ENCODE measurements at regions not wholly inside any gene's neighbourhood (a gene's known extent, or its start where the extent isn't known, plus 50 kb on each side); places are given as distances from the start of the nearest gene placed in this dataset.
A peak's percentile ranks its signal among the peaks of the same experiment; 100 is the strongest.

GRCh38 chr10:108003061-108003460 lies 838.6 kb upstream of the SORCS1 start:
- H3K4me3 ChIP-seq = no peak overlapping the region

GRCh38 chr10:108000365-108000764 lies 835.9 kb upstream of the SORCS1 start:
- Histone ChIP-seq H3K27ac (no peak overlapping the region), H3K4me3 (no peak overlapping the region), H3K4me1 (replicated peaks in 1 of 2) (no peaks in the 10 kb centered on the region)
- no peak for ATAC-seq (replicated peaks in 6 of 8)
- in situ Hi-C loops (cut with MboI; ENCODE audit: low pct_unique_long_range_greater_than_20kb in 2 of 9, low sequenced_read_pairs in 9 of 9, unreplicated experiment in 9 of 9) = no loop called here
- 14 to 40% (median 22%) methylated on average over 1 of the region's 1 CpG; no CpG with 5 or more reads in 7 of the 10 experiments for WGBS, 10 experiments

More at GRCh38 chr10:108003061-108003460, 838.6 kb upstream of the SORCS1 start:
- in situ Hi-C loops (cut with MboI; ENCODE audit: low pct_unique_long_range_greater_than_20kb in 2 of 9, low sequenced_read_pairs in 9 of 9, unreplicated experiment in 9 of 9) = no loop called here
- no peak overlapping the region for H3K27ac ChIP-seq
- H3K4me1 ChIP-seq (replicated peaks in 1 of 2) = no peaks in the 10 kb centered on the region
- no peak for ATAC-seq (replicated peaks in 6 of 8)

GRCh38 chr10:107994621-107995270 lies 830.2 kb upstream of the SORCS1 start:
- H3K4me3 ChIP-seq = no peak overlapping the region
- in situ Hi-C loops (cut with MboI; ENCODE audit: low pct_unique_long_range_greater_than_20kb in 2 of 9, low sequenced_read_pairs in 9 of 9, unreplicated experiment in 9 of 9) = no loop called here
- 60 to 100% (median 79%) methylated on average over 1 to 3 of the region's 3 CpGs; no CpG with 5 or more reads in 1 of the 10 experiments for WGBS, 10 experiments

GRCh38 chr10:107986571-107986970 lies 822.1 kb upstream of the SORCS1 start:
- peak in 2 of 8 experiments; percentile 69 to 92 for ATAC-seq (replicated peaks in 6 of 8)
- 4 to 100% (median 56%) methylated on average over 1 to 4 of the region's 4 CpGs; no CpG with 5 or more reads in 1 of the 10 experiments for WGBS, 10 experiments
- no peak overlapping the region for H3K27ac ChIP-seq
- H3K4me3 ChIP-seq = no peak overlapping the region
- in situ Hi-C loops (cut with MboI; ENCODE audit: low pct_unique_long_range_greater_than_20kb in 2 of 9, low sequenced_read_pairs in 9 of 9, unreplicated experiment in 9 of 9) = no loop called here
- H3K4me1 ChIP-seq (replicated peaks in 1 of 2) = no peaks in the 10 kb centered on the region

More at GRCh38 chr10:107994621-107995270, 830.2 kb upstream of the SORCS1 start:
- peak in 2 of 8 experiments; percentile 55 to 70 for ATAC-seq (replicated peaks in 6 of 8)
- Histone ChIP-seq H3K4me1 (replicated peaks in 1 of 2) (peaks cover 0 to 9% of the 10 kb centered on the region in 2 donors), H3K27ac (no peak overlapping the region)

GRCh38 chr10:107984581-107984980 lies 820.1 kb upstream of the SORCS1 start:
- in situ Hi-C loops (cut with MboI; ENCODE audit: low pct_unique_long_range_greater_than_20kb in 2 of 9, low sequenced_read_pairs in 9 of 9, unreplicated experiment in 9 of 9) = no loop called here
- Histone ChIP-seq H3K27ac (no peak overlapping the region), H3K4me3 (no peak overlapping the region), H3K4me1 (replicated peaks in 1 of 2) (no peaks in the 10 kb centered on the region)
- no peak for ATAC-seq (replicated peaks in 6 of 8)
- WGBS, 10 experiments = 8 to 95% (median 83%) methylated on average over 1 to 3 of the region's 3 CpGs; no CpG with 5 or more reads in 1 of the 10 experiments

GRCh38 chr10:107984149-107984548 lies 819.6 kb upstream of the SORCS1 start:
- H3K4me1 ChIP-seq (replicated peaks in 1 of 2) = no peaks in the 10 kb centered on the region
- WGBS, 10 experiments = 0 to 100% (median 79%) methylated on average over 2 of the region's 2 CpGs
- H3K4me3 ChIP-seq = no peak overlapping the region
- ATAC-seq (replicated peaks in 6 of 8) = no peak
- no peak overlapping the region for H3K27ac ChIP-seq
- in situ Hi-C loops (cut with MboI; ENCODE audit: low pct_unique_long_range_greater_than_20kb in 2 of 9, low sequenced_read_pairs in 9 of 9, unreplicated experiment in 9 of 9) = no loop called here

GRCh38 chr10:107978455-107978854 lies 813.9 kb upstream of the SORCS1 start:
- ATAC-seq (replicated peaks in 6 of 8) = no peak
- in situ Hi-C loops (cut with MboI; ENCODE audit: low pct_unique_long_range_greater_than_20kb in 2 of 9, low sequenced_read_pairs in 9 of 9, unreplicated experiment in 9 of 9) = no loop called here
- no peaks in the 10 kb centered on the region for H3K4me1 ChIP-seq (replicated peaks in 1 of 2)
- 64 to 100% (median 92%) methylated on average over 1 to 5 of the region's 5 CpGs; no CpG with 5 or more reads in 1 of the 10 experiments for WGBS, 10 experiments
- no peak overlapping the region for H3K4me3 ChIP-seq
- no peak overlapping the region for H3K27ac ChIP-seq

GRCh38 chr10:107971973-107972372 lies 807.5 kb upstream of the SORCS1 start:
- no peak overlapping the region for H3K27ac ChIP-seq
- WGBS, 10 experiments = 0 to 80% (median 75%) methylated on average over 1 of the region's 1 CpG; no CpG with 5 or more reads in 5 of the 10 experiments
- in situ Hi-C loops (cut with MboI; ENCODE audit: low pct_unique_long_range_greater_than_20kb in 2 of 9, low sequenced_read_pairs in 9 of 9, unreplicated experiment in 9 of 9) = no loop called here
- no peak overlapping the region for H3K4me3 ChIP-seq
- H3K4me1 ChIP-seq (replicated peaks in 1 of 2) = no peaks in the 10 kb centered on the region
- ATAC-seq (replicated peaks in 6 of 8) = peak in 5 of 8 experiments; percentile 54 to 95 (median 90)

GRCh38 chr10:107971411-107971810 lies 806.9 kb upstream of the SORCS1 start:
- Histone ChIP-seq H3K4me1 (replicated peaks in 1 of 2) (no peaks in the 10 kb centered on the region), H3K4me3 (no peak overlapping the region), H3K27ac (no peak overlapping the region)
- in situ Hi-C loops (cut with MboI; ENCODE audit: low pct_unique_long_range_greater_than_20kb in 2 of 9, low sequenced_read_pairs in 9 of 9, unreplicated experiment in 9 of 9) = no loop called here
- 0 to 100% (median 73%) methylated on average over 1 of the region's 1 CpG for WGBS, 10 experiments
- no peak for ATAC-seq (replicated peaks in 6 of 8)

- in situ Hi-C loops (cut with MboI; ENCODE audit: low pct_unique_long_range_greater_than_20kb in 2 of 9, low sequenced_read_pairs in 9 of 9, unreplicated experiment in 9 of 9) = no loop called here
- H3K4me1 ChIP-seq (replicated peaks in 1 of 2) = no peaks in the 10 kb centered on the region
- no peak for ATAC-seq (replicated peaks in 6 of 8)
Measured at GRCh38 chr10:107970512-107970911, 806.0 kb upstream of the SORCS1 start.

GRCh38 chr10:107969936-107970335 lies 805.4 kb upstream of the SORCS1 start:
- H3K27ac ChIP-seq = no peak overlapping the region
- no peaks in the 10 kb centered on the region for H3K4me1 ChIP-seq (replicated peaks in 1 of 2)
- 52 to 100% (median 90%) methylated on average over 2 to 3 of the region's 3 CpGs; no CpG with 5 or more reads in 5 of the 10 experiments for WGBS, 10 experiments
- H3K4me3 ChIP-seq = no peak overlapping the region
- ATAC-seq (replicated peaks in 6 of 8) = no peak
- in situ Hi-C loops (cut with MboI; ENCODE audit: low pct_unique_long_range_greater_than_20kb in 2 of 9, low sequenced_read_pairs in 9 of 9, unreplicated experiment in 9 of 9) = no loop called here

More at GRCh38 chr10:107970512-107970911, 806.0 kb upstream of the SORCS1 start:
- H3K4me3 ChIP-seq = no peak overlapping the region
- WGBS, 10 experiments = 46 to 87% (median 80%) methylated on average over 1 to 3 of the region's 3 CpGs; no CpG with 5 or more reads in 3 of the 10 experiments
- H3K27ac ChIP-seq = no peak overlapping the region

GRCh38 chr10:107966826-107967225 lies 802.3 kb upstream of the SORCS1 start:
- Histone ChIP-seq H3K4me1 (replicated peaks in 1 of 2) (no peaks in the 10 kb centered on the region), H3K27ac (no peak overlapping the region), H3K4me3 (no peak overlapping the region)
- in situ Hi-C loops (cut with MboI; ENCODE audit: low pct_unique_long_range_greater_than_20kb in 2 of 9, low sequenced_read_pairs in 9 of 9, unreplicated experiment in 9 of 9) = no loop called here
- no peak for ATAC-seq (replicated peaks in 6 of 8)

- WGBS, 10 experiments = 5 to 67% (median 36%) methylated on average over 2 to 6 of the region's 6 CpGs; no CpG with 5 or more reads in 1 of the 10 experiments
- Histone ChIP-seq H3K4me3 (no peak overlapping the region), H3K27ac (no peak overlapping the region), H3K4me1 (replicated peaks in 1 of 2) (no peaks in the 10 kb centered on the region)
- in situ Hi-C loops (cut with MboI; ENCODE audit: low pct_unique_long_range_greater_than_20kb in 2 of 9, low sequenced_read_pairs in 9 of 9, unreplicated experiment in 9 of 9) = no loop called here
- peak in 6 of 8 experiments; percentile 18 to 96 (median 86) for ATAC-seq (replicated peaks in 6 of 8)
Measured at GRCh38 chr10:107952649-107953556, 788.4 kb upstream of the SORCS1 start.
